HG03439 (cell line): ENCODE measurements at regions not wholly inside any gene's neighbourhood (a gene's known extent, or its start where the extent isn't known, plus 50 kb on each side); places are given as distances from the start of the nearest gene placed in this dataset.

Experiments
- ATAC-seq: cut with Tn5 transposase; IDR thresholded peaks from one replicate; pipeline ENCODE4 v1.9.1; 2021; ENCODE audit warnings: mild to moderate bottlenecking, moderate library complexity; ENCODE audit not compliant: unreplicated experiment

DNA sequence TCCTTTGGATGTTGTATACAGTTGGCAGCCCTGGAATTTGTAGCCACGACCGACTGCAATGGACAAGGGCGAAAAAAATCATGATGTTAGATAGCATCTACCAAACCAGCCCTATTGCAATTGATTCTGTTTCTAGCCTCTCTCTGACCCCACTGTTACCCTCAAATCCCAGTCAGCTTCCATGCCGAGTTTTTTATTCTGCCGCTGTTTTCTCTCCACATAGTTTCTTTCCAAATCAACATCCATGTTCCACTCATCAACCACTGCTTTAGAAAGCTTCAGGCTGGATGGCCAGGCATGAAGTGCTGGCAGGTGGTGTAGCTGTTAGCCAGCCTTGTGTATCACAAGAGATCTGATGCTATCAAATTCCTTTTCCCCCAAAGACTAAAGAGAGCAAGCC, 272.8 kb downstream of the FIGN start:
- ATAC-seq: no peak

- no peak for ATAC-seq
Observed at GRCh38 chr2:163459986-163460385, 275.8 kb downstream of the FIGN start.

- no peak for ATAC-seq
Observed at GRCh38 chr2:163456953-163457743, 278.7 kb downstream of the FIGN start.

DNA sequence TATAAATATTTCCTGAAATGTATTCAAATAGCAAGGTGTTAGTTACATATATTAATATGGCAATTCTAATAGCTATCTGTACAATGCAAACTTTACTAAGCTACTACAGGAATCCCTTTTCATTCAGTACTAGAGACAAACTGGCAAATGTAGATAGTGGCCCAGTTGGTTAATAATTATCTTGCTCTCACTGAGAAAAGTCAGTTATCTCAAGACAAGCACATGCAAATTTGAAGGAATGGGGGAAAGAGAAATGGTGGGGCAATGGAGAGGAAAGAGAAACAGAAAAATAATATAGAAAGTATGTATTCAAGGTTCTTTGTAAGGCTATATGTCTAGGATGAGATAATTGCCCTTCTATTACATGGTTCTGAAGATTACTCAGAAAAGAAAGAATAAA, 280.0 kb downstream of the FIGN start:
- ATAC-seq: peak; percentile 85

DNA sequence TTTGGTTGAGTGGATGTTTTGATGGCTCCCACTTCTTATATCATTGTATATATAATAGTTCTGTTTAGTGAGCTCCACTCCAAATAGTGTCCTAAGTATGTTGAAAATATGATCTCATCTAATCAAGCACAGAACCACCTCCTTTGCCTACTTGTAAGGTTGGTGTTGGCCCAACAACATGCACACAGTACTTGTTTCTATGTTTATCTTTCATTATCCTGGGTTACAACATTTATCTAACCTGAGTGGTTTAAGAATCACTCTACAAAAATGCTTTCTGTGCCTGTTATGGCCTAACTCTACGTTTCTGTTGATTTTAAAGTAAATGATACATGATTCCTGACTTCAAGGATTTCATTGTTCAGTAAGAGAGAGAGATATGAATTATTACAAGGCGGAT, 281.9 kb downstream of the FIGN start:
- ATAC-seq: no peak

- ATAC-seq: no peak
Observed at GRCh38 chr2:163441603-163442002, 294.2 kb downstream of the FIGN start.

GRCh38 chr2:163436963-163437362, 298.8 kb downstream of the FIGN start:
- ATAC-seq: no peak

DNA sequence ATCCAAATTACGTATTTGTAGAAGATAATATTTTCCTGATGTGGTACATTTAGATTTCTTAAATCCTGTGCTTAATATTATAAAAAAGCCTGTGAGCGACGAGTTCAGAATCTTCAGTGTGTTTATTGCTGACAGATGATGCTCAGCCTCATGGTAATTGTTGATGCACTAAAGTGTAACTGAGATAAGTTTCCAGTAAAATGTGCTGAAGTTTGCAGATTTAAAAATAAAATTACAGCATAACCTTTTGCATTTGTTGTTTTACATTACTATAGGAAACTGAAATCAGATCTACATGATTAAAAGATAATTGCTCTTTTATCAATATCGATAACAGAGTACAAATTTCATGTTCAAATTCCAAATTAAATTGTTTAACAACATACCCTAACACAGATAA, 307.6 kb downstream of the FIGN start:
- no peak for ATAC-seq

DNA sequence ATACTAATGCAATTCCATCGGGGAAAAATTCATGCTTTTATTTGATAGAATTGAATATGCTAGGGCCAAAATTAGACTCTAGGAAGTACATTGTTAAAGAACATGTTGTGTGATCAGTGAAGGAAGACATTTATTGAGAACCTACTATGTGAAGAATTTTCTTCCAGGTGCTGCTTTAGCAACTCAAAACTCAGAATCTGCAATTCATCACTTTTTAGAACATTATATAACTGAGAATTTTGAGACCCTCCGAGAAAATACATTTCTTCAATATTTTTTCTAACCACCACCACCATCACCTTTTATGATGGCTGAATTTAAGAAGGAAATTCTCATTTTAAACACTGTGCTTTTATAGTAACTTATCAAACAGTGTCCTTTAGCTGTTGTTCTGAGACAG, 315.2 kb downstream of the FIGN start:
- ATAC-seq: no peak

DNA sequence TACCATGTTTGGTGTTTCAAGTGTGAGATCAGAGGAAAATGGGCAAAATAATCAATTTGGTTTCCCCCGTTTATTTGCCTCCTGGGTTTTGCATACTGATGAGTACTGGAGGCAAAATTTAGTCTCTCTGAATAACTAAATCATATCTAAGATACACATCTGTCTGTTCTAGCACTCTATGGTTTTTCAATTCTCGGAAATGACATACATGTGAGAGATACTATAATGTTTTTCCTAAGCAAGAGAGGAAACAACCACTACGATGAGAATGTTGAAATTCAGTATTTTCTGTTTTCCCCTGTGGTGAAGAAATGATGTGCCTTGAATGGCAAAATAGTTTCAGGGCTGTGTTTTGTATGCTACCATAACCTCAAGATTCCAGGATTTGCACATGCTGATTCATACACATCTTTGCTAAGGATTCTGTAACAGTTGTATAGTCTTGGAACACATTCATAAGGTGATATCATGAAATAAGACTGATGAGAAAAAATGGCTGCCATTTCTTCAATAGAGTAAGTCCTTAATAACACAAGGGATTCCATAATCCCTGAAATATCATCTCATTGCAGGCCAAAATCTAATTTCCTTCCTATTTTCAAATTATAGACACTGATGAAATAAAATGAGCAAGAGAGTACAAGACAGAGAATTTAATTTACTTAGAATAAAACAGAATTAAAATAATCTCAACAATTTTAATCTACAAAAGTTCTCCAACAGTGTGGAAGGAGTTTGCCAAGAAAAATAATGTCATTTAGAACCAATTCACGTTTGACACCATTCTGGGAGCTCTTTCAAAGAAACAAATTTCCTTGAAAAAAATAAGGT, 316.6 kb downstream of the FIGN start:
- ATAC-seq: no peak

DNA sequence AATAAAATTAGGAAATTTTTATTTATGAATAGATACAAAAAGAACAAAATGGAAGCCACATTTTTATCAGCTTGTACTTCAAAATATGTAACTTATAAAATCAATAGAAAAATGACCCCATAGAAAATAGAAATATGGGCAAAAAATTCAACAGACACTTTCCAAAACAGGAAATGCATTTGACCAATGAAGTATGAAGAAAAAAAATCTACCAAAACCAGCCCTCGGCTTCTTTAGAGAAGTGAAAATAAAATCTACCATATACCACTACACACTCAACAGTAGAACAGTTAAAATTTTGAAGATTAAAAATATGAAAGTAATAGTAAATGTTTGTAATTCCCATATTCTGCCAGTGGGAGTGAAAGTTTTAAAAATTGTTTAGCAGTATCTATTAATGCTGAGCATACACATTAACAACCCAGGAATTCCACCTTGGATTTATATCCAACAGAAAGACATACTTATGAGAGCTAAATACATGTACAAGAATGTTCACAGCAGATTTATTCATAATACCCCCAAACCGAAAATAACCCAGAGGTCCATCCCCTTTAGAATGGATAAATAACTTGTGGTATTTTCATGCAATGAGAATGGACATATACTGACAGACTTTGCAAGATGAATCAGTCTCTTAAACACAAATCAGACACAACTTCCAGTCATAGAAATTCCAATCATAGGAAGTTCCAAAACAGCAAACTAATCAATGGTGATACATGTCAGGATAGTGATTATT, 318.0 kb downstream of the FIGN start:
- no peak for ATAC-seq

DNA sequence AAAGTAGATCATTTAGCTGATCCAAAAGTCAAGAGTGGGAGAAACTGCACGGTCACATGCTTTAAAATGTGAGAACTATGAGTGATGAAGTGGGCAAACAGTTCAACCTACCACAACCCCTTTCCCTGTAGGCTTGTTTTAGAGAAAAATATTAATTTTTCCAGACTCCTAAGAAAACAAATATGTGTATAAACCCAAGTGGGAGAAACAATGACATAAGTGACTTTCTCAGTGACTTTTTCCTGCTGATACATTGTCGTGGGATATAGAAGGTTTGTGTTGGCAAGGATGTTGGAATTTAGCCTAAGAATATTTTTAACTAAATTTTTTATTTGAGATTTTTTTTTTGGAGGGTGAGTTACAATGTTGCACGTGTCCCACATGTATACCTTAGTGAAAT, 321.7 kb downstream of the FIGN start:
- no peak for ATAC-seq

- ATAC-seq: no peak
Observed at GRCh38 chr2:163407296-163407695, 328.5 kb downstream of the FIGN start.

DNA sequence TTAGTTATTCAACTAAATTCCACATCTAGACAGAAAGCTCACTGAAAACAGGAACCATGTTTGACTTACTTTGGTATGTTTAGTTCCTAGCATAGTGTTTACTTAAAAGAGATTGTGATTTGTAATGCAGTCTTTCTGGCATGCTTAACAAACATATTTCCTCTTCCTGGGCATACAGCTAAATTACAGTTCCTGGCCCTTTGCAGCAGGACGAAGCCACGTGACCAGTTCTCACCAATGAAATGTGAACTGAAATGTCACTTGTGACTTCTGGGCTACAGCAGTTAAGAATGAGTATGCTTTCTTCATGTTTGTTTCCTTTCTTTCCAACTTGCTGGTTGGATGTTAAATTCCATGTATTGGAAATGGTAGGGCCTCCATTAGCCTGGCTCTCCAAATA, 330.5 kb downstream of the FIGN start:
- ATAC-seq: no peak

- no peak for ATAC-seq
Observed at GRCh38 chr2:163401481-163401880, 334.3 kb downstream of the FIGN start.

GRCh38 chr2:163397451-163397850, 338.4 kb downstream of the FIGN start:
- ATAC-seq: no peak

DNA sequence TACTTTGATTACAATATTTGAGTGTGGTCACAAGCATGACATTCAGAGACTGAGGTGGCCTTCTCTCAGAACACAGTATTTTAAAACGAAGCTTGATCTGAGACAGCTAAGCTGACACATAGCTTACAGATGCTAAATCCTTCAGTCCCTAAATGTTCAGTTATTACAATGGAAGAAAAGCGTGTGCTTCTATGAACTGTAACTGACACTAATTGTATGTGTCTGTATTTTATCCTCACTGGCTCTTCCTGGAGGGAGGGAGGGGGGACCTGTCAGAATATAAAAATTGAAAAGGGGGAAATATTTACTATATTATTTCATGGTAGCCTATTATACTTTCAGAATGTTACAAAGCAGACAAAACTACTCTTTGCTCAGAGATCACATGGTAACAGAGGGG, 340.2 kb downstream of the FIGN start:
- ATAC-seq: no peak

DNA sequence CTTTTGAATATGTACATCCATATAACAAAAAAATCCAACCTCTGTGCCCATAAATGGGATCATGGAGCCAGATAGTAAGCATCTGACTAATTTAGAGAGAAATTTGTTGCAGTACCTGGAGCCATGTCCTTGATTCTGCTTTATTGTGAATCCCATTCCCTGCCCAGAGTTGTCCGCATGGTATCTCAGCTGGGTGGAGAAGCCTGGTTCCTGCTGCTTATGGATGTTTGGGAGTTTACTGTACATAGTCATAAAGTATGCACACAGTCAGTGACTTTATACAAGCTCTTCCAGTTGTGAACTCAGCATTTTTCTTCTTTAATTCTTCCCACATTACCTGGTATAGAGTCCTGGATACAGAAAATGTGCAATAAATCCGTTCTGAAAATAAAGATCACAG, 346.0 kb downstream of the FIGN start:
- ATAC-seq: no peak

- no peak for ATAC-seq
Observed at GRCh38 chr2:163375472-163375871, 360.3 kb downstream of the FIGN start.

DNA sequence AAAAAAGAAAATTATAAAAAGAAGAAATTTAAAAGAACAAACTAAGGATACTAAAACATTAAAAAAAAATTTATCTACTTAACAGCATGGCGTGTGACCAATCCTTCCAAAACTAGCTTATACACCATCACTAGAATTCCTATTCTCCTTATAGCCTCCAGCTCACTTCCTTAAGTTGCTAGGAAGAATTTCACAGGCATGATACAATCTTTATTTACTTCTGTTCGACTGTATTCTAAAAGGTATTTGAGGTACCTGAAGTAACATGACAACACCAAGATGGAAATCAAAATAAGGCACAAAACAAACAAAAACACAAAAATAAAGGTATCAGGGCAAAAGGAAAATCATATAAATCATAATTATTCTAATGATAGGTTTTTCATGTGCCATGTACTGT, 360.7 kb downstream of the FIGN start:
- ATAC-seq: no peak

DNA sequence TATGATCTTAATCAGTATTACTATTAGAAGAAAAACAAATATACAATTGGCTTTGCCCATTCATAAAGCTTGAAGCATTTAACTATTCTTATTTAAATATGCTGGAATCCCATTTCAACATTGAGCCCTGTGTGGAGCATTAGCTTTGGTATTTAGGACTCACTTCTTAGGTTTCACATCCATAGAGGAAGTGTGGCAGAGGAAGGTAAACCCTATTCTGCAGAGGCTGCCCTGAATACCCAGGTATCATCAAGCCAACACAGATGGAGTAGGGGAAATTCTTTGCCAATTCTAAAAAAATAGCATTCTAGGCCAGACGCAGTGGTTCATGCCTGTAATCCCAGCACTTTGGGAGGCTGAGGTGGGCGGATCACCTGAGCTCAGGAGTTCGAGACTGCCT, 361.5 kb downstream of the FIGN start:
- no peak for ATAC-seq

- ATAC-seq: no peak
Observed at GRCh38 chr2:163373496-163373895, 362.3 kb downstream of the FIGN start.
